Activated CD8-positive, alpha-beta memory T cell treated with anti-CD3 and anti-CD28 coated beads for 36 hours (primary cell): ENCODE measurements at regions not wholly inside any gene's neighbourhood (a gene's known extent, or its start where the extent isn't known, plus 50 kb on each side); places are given as distances from the start of the nearest gene placed in this dataset.
"Not testable (repeated sequence)": the region's sequence is repeated elsewhere in the genome, so short reads cannot be mapped to it uniquely, and the experiment has no call there.

Experiments used
- CTCF ChIA-PET: fragments of 350-600 bp; sonication (Branson Sonifier 250); formaldehyde crosslinking; loops from one replicate; lab custom pipeline; 2021; ENCODE audit warnings: antibody characterized with exemption; lab: Charles Lee
- POLR2A ChIA-PET: fragments of 350-600 bp; sonication (Branson Sonifier 250); formaldehyde crosslinking; loops from one replicate; lab custom pipeline; 2021; ENCODE audit warnings: antibody characterized with exemption; lab: Charles Lee

DNA sequence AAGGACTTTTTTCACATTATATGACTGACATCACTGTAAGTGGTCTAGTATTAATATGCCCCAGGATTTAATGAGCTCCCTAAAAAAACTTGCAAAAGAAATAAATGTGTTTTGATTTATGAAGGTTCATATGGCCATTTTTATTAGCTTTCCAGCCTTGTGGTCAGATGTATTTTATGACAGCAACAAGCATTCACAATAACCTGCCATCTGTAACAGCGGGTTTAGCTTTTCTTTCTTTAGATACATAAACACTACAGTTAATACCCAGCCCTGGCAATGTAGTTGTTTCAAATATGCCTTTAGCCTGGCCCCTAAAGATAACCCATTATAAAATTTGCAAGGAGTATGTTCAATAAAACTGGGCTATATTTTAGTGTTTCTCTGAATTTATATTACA, 1063.8 kb downstream of the SOCS6 start:
- ChIA-PET POLR2A (no interaction called here), CTCF (no interaction called here)

DNA sequence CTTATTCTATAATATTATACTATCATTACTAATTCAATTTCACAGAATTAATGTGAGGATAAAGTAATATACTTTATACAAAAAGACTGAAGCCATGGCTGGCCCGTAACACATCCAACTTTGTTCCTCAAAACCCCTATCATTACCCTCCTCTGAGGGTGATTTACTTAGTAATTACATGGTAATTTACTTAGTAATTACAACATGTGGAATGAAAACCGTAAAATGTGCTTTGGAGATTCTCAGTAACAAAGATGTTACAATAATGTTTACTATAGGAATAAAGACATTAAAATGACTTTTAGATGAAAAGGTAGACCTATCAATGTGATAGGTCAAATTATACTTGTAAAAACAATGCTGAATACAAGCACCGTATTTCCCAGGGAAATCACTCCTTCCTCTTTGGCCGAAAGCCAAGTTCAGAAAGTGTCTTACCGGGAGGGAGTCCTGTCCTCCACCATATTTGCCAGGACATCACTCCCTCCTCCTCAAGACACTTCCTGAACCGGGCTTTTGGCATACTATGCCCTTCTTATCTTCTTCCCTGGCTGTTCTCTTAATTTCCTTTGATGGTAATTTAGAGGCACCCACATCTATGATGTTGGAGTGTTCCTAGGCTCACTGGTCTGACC, 1047.8 kb downstream of the SOCS6 start:
- POLR2A ChIA-PET = no interaction called here
- CTCF ChIA-PET = no interaction called here

DNA sequence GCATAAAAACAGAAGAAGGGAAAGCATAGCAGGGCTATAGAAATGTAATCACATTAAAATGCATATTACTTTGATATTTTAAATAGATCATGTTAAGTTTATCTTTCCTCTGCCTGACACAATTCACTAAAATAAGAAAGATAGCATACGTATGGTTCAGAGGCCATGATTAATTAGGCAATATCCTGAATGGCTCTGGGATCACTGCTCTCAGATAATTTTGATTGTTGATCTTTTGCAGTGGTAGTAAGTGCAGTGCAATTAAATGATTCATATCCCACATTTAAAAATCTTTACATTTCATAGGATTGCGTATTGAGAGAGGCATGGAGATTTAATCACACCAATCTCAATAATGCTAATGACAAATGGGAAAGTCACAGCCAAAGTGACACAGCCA, 1040.7 kb downstream of the SOCS6 start:
- POLR2A ChIA-PET = no interaction called here

DNA sequence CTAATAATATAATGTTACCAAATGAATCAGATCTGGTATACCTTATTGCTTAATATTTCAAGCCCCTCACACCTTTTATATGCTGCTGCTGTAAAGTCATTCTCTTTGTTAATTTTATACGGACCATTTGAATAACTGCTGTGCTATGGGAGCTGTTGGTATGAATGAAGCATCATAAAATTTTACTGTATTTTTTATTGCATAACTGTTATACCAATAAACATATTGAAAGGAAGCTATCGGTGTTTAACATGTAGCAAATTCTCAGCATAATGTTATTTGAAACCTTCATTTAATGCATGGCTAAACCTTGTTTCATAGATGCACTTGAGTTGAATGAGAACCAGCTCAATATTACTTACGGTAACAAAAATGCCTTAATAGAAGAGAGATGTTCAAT, 1040.3 kb downstream of the SOCS6 start:
- CTCF ChIA-PET = no interaction called here
- POLR2A ChIA-PET = no interaction called here

More for the DNA sequence above, 1040.7 kb downstream of the SOCS6 start:
- CTCF ChIA-PET = no interaction called here

DNA sequence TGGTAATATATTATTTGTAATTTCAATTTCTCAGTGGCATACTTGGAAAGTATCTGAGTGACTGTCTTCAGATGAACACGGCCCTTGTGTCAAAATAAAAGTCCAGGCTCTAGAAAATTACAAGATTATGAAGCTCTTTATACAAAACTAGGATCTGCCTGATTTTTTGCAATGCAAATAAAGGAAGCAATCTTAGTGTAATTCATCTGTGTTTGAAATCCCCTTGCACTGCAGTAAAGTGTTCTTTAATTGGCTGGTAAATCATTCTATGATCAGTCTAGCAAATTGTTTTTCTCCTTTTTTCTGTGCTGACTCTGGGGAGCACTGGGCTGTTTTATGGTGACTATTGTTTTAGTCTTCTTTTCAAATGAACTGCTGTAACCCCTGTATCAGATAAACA, 1039.0 kb downstream of the SOCS6 start:
- ChIA-PET POLR2A (no interaction called here), CTCF (no interaction called here)

DNA sequence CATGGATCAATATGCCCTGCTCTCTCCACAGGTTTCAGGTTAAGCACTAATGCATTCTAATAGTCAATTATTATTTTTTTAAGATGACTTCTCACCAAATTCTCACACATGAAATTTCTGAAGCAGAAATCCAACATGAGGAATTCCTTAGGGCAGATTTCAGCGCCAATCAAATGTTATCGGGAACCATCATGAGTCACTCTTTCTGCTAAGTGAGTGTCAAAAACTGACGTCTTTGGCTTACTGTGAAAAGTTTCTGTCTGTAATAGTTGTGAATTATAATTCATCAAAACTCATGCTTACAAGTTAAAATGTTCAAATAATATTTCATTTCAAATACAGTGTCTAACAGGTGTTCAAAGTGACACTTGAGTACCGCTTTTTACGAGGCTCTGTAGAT, 1038.6 kb downstream of the SOCS6 start:
- ChIA-PET CTCF (no interaction called here), POLR2A (no interaction called here)

DNA sequence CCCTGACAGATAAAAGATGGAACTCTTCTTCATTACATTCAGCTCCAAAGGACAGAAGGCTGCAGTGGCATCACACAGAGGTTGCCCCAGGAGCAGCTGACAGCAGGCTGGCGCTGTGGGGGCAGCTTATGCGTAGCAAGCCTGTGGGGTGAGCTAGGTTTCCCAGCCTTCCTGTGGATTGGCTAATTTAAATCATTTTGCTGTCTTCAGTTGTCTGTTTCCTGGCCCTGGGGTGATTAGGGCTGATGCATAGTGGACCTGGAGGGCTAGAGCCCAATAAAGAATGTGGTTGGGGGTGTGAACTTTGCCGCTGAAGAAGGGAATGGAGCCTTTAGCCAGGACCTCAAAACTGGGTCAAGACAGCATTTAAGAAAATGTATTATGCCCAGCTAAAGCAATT, 1038.0 kb downstream of the SOCS6 start:
- ChIA-PET CTCF (no interaction called here), POLR2A (no interaction called here)

DNA sequence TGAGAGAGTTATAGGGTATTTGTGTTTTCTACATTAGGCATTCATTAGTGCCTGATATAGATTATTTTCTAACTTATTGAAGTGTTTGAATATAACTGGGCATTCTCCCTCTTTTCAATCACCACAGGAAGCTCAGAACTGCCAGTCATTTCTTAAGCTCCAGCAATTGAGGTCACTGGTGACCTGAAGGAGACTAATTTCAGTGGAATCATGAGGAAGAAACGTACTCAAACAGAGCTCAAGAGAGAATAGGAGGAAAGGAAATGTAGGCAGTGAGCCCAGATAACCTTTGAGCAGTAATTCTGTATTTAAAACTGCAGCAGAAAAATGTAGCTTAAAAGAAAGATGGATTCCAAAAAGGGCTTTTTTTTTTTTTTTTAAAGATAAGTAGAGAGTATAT, 1035.5 kb downstream of the SOCS6 start:
- CTCF ChIA-PET = no interaction called here
- POLR2A ChIA-PET = no interaction called here

DNA sequence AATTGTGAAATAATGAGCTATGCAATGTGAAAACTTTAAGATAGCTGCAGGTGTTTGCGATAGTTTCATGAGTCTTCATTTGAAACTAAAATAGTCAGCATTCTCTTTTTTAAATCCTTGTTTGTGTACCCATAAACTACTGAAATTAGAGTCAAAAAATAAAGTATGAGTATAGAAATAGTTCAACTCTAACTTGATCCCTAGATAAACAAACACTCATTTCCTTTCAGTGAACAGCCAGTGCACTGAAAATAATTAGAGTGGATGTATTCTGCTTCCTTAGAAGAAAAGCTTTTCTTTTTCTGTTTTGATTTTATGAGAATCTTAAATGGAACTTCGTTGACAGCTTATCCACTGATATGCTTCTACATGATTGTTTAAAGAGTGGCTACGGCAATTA, 1033.4 kb downstream of the SOCS6 start:
- ChIA-PET POLR2A (no interaction called here), CTCF (no interaction called here)

DNA sequence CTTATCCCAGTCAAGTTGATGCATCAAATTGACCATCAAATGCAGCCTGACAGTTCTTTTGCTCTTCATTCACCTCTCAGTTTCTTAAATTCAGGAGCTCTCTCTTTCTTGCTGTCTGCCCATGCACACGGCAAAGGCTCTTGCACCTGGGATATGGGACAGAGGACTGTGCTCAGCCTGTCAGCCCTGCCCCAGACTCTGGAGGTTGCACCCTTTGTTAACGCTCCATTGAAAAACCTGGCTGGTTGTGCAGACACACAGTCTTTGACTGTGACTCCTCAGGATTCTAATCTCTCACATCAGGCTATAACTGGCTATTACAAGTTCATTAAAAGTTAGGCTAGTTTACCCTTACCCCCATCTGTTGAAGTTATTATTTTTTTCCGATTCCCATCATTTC, 1032.5 kb downstream of the SOCS6 start:
- ChIA-PET CTCF (no interaction called here), POLR2A (no interaction called here)

DNA sequence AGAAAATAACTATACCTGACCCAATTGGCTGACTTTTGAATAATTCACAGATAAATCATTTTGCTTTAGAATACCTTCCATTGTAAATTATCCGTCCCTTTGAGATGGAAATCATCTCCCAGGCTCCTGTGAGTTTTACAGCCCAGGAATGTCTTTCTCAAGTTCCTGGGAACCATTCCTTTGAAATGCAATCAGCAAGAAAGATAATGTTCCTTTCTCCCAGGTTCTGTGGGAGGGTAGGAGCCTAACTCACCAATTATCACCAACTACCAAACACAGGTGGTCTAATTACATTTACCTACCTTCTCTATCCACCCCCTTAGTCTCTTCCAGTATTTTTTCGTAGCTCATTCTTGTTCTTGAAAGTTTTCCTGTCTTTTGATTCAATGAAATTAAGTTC, 1016.0 kb downstream of the SOCS6 start:
- ChIA-PET CTCF (no interaction called here), POLR2A (no interaction called here)

DNA sequence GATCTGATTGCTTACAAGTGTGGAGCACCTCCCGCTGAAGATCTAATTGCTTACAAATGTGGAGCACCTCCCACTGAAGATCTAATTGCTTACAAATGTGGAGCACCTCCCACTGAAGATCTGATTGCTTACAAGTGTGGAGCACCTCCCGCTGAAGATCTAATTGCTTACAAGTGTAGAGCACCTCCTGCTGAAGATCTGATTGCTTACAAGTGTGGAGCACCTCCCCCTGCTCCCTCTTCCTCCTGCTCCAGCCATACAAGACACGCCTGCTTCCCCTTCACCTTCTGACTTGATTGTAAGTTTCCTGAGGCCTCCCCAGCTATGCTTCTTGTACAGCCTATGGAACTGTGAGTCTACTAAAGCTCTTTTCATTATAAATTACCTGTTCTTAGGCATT, 1014.9 kb downstream of the SOCS6 start:
- CTCF ChIA-PET, POLR2A ChIA-PET: not testable (repeated sequence)

DNA sequence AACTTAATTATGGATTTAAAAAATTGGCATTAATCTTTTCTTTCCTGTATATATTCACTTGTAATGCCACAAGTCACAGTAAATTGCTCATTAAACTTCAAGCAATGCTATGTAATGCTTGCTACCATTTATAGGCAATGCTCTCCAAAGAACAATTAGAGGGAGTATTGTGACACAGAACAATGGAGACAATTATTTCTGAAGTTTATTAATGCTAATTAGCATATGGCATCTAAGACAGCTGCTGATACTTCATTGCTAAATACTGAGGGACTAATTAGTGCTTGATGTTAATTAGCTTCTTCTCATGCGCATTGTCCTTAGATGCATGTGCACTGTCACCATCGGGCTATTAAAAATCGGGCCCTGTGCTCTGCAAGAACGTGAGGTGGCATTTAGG, 1012.8 kb downstream of the SOCS6 start:
- POLR2A ChIA-PET = no interaction called here
- CTCF ChIA-PET = no interaction called here

DNA sequence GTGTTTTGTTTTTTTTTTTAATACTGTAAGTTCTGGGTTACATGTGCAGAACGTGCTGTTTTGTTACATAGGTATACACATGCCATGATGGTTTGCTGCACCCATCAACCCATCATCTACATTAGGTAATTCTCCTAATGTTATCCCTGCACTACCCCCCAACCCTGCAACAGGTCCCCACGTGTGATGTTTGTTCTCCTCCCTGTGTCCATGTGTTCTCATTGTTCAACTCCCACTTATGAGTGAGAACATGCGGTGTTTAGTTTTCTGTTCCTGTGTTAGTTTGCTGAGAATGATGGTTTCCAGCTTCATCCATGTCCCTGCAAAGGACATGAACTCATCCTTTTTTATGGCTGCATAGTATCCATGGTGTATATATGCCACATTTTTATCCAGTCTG, 1005.4 kb downstream of the SOCS6 start:
- POLR2A ChIA-PET, CTCF ChIA-PET: not testable (repeated sequence)

DNA sequence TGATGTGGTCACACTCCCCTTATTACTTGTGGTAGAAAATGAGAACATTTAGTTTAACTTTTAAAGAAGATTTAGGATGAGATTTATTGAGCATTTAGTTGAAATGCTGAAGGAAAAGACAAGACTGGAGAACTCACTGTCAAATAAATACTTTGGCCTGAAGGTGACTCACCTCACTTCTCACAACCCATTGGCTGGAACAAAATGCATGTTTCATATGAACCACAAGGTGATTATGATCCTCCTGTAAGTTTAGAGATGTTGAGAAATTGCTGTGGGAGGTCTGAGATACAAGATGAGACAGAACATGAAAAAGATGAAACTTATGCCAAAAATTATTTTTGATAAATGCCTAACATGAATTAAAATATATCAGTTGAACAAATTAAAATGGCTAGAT, 1004.5 kb downstream of the SOCS6 start:
- CTCF ChIA-PET = no interaction called here
- POLR2A ChIA-PET = no interaction called here

DNA sequence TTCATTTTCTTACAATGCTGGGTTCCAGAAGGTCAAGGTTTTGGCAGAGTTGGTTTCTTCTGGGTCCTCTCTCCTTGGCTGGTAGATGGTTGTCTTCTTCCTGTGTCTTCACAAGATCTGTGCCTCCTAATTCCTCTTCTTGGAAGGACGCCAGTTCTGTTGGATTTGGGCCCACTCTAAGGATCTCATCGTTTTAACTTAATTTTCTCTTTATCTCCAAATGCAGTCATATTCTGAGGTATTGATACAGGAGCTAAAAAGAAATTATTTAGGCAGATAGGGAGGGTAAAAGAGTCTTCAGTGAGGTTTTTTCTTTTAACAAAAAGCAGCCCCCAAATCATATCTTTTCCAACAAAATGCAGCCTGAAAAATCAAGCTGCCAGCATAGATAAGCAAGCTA, 998.4 kb downstream of the SOCS6 start:
- ChIA-PET POLR2A (no interaction called here), CTCF (no interaction called here)

DNA sequence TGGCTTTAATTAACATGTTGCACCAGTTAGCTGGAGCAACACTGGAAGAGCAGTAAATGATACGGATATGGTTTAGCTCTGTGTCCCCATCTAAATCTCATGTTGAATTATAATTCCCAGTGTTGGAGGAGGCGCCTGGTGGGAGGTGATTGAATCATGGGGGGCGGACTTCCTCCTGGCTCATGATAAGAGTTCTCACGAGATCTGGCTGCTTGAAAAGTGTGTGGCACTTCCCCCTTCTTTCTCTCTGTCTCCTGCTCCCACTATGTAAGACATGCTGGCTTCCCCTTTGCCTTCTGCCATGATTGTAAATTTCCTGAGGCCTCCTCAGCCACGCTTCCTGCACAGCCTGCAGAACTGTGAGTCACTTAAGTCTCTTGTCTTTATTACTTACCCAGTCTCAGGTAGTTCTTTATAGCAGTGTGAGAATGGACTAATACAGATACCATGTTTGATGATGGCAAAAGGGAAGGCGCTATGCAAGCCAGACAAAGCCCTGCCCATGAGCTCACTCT, 963.6 kb downstream of the SOCS6 start:
- CTCF ChIA-PET = no interaction called here
- POLR2A ChIA-PET = no interaction called here

DNA sequence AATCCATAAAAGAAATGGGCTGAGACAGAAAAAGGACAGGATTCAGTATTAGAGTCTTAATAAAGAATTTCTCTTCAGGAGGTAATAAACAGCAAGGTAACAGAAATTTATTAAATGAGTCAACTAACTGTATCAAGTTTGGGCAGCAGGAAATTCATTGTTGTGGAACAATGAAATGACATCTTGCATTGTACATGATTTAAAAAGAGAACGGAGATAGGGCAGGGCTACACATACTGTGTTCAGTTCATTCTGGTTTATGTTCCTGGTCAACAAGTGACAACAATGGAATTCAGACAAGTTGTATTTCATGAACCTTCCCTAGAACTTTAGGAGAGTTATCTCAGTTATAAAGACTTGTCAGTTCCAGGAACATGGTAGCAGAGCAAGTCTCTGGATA, 961.3 kb downstream of the SOCS6 start:
- ChIA-PET POLR2A (no interaction called here), CTCF (no interaction called here)

DNA sequence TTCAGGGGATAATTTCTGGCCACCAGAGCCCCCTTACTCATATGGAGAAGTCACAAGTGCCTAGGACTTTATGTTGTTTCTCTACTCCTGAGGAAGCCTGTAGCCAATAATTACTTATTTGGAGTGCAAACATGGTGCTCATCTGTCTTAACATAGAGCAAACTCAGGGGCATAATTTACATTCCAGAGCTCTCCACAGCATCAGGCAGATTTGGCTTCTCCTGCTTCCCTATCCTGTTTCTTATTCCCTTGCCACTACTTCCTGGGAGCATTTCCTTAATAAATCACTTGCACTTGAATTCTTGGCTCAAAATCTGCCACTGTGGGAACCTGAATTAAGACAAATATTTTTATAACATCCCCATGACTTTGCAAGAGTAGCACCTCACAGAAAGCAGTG, 960.9 kb downstream of the SOCS6 start:
- ChIA-PET CTCF (no interaction called here), POLR2A (no interaction called here)

DNA sequence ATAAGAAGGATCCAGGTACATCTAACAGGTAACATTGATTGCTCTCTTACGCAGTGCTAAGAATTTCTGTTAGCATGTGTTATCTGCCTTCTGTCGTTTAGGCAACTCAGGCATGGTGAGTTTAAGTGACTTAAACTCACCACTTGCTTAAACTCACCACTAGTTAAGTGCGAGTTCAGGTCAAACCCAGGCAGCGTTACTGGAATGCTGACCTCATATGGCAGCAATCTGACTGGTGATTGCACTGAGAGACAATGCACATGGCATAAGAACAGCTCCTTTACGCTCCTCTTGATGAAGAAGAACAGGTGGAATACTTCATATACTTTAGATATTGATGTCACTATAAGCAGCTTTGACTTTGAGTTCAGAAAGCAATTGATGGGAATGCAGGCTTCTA, 954.1 kb downstream of the SOCS6 start:
- CTCF ChIA-PET = no interaction called here
- POLR2A ChIA-PET = no interaction called here

DNA sequence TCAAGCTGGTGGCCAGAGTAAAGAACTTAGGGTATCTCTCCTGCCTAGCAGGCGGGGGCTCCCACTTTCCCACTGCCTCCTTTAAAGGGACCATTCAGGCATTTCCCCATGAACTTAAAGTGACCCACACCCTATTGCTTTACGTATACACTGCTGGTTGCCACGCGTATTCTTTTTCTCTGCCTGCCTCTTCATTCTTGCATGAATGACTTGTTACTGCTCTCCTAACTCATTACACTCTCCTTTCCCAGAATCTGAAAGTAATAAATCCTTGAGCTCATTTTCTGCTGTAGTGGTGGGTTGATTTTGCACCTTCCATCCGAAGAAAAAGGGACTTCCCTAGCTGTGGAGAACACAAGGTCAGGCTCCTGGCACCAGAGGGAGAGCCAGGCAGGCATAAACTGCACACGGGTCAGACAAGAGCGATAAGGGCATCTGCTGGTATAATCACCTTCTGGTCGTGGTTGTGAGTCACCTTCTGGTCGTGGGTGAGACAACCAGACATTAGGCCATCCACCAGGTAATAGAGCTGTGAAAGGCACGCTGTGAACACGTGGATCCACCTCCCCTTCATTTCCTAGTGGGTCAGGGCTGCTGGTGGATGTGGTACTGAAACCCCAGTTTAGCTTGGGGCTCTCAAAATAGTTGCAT, 950.3 kb downstream of the SOCS6 start:
- CTCF ChIA-PET = no interaction called here

DNA sequence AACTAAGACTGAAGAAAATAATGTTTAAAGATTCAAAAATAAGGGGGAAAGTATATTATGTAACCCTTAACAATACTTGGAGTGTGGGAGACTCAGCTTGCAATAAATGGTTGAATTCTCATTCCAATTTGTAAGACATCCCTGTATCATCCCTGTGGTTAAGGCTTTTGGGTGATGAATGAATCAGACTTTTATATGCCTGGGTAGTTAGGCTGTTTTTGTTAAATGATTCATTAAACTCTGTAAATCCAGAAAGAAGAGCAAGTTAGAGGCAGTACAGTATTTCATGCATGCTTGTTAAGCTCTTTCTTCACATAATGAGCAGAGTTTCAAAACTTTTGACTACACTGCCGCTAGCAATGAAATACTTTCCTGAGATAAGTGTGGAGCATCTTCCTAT, 948.8 kb downstream of the SOCS6 start:
- ChIA-PET CTCF (no interaction called here), POLR2A (no interaction called here)

More for the DNA sequence above, 950.3 kb downstream of the SOCS6 start:
- POLR2A ChIA-PET = no interaction called here
